DOHH2 (cell line): ENCODE measurements at regions not wholly inside any gene's neighbourhood (a gene's known extent, or its start where the extent isn't known, plus 50 kb on each side); places are given as distances from the start of the nearest gene placed in this dataset.

Experiments
- EZH2phosphoT487 ChIP-seq: fragments of 200-600 bp; sonication (generic); IDR thresholded peaks from 2 replicates; pipeline ENCODE4 v1.6.1; 2017; ENCODE audit warnings: borderline replicate concordance, mild to moderate bottlenecking, antibody characterized with exemption, low read length, moderate library complexity, mixed read lengths
- TF ChIP-seq, protein P1 (sequence below): fragments of 200-600 bp; sonication (generic); IDR thresholded peaks from one replicate; pipeline ENCODE4 v1.5.1; 2014; ENCODE audit warnings: antibody characterized with exemption, mild to moderate bottlenecking, low read depth, low read length; ENCODE audit not compliant: poor library complexity, severe bottlenecking

DNA sequence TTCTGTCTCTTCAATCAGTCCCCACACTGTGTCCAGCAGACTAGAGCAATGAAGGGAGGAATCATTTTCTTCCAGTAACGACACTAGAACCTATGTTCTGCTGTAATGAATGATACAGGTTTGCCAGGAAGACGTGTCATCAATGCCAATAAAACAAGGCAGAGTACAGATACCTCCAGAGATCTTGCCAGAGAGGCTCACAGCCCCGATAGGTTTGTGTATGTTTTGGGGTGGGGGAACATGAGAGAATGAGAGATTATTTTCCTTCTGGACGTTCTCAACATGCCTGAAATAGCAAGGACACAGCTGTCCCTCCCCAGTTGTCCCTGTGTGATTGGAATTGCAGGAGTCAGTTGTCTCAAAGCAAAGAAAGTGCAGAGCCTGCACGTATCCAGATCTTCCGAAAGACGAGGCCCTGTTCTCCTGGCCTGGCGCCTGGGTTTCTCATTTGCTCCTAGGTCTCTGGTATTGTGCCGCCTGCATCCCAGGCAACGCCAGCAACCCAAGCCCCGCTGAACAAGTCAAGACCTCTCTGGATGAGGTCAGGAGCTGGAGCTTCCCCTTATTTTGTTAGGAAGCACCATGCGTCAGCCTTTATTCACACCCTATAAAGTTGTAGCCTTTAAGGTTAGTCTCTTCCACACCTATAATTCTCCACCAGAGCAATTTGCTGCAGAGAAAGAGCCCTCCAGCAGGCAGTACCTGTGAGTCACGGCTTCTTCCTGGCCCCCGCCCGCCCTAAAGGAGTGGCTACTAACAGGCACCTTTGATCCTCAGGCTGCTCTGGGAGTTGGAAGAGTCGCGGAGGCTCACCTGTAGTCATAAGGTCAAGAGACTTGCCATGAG is 130.5 kb downstream of the TOMM20 start:
- TF ChIP-seq, protein P1, sequence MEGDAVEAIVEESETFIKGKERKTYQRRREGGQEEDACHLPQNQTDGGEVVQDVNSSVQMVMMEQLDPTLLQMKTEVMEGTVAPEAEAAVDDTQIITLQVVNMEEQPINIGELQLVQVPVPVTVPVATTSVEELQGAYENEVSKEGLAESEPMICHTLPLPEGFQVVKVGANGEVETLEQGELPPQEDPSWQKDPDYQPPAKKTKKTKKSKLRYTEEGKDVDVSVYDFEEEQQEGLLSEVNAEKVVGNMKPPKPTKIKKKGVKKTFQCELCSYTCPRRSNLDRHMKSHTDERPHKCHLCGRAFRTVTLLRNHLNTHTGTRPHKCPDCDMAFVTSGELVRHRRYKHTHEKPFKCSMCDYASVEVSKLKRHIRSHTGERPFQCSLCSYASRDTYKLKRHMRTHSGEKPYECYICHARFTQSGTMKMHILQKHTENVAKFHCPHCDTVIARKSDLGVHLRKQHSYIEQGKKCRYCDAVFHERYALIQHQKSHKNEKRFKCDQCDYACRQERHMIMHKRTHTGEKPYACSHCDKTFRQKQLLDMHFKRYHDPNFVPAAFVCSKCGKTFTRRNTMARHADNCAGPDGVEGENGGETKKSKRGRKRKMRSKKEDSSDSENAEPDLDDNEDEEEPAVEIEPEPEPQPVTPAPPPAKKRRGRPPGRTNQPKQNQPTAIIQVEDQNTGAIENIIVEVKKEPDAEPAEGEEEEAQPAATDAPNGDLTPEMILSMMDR: no peak
- no peak for TF ChIP-seq EZH2phosphoT487
